ENCODE measurements at regions not wholly inside any gene's neighbourhood (a gene's known extent, or its start where the extent isn't known, plus 50 kb on each side); places are given as distances from the start of the nearest gene placed in this dataset.

GRCh38 chr2:22692746-22693145 is 692.2 kb upstream of the KLHL29 start:
- no peak for DNase-seq

- no peak for DNase-seq
These were observed 690.7 kb upstream of the KLHL29 start for GRCh38 chr2:22694300-22694699.

GRCh38 chr2:22694856-22695255 is 690.1 kb upstream of the KLHL29 start:
- no peak for DNase-seq

- DNase-seq: no peak
These were observed 687.8 kb upstream of the KLHL29 start for GRCh38 chr2:22697054-22697788.

DNA sequence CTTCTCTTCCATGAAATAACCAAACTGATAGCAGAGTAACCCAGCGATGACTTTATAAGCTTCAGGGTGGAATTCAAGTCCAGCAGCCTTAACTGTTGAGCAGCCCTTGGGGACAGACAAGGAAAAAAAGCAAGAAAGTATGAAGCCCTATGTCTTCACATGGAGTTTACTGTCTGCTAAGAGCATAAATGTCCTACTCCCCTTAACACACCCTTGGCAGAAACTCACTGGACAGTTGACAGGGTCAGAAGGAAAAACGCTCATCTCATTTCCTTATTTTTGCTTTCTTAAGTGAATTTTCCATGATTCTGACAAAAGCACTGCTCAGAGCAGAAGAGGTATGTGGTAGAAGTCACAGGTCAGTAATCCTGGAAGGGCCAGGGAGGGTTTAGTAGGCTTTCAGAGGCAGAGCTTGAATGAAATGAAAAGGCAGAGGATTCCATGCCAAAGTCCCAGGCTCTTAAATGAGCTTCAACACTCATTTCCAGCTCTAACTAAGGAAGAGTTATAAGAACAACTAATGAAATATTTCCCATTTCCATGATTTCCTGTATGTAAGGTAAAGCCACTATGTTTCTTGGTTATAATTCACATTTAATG is 683.3 kb upstream of the KLHL29 start:
- DNase-seq: no peak

DNA sequence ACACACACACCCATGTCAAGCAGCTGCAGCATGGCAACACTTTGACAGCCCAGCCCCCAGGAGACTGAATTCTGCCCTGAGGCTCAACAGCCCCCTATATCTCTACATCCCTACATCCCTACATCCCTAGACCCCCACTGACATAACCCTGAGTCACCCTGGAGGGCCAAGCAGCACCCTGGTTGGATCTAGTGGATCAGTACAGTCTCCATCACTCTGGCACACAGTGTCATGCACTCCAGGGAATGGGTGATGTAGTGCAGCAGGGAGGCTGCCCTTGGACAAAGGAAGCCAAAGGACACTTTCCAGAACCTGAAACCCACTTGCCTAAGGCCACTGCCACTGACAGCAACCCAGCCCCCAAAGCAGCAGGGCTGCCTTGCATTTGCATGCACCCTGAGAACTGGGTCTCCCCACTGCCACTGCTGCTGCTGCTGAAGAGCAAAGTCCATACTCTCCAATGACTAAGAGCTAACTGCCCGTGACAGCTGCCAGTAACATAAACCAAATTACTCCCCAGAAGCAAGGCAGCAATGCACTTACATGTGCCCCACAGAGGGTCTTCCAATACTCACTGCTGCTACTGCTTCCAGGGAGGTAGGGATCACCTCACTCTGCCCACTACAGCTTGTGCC is 681.6 kb upstream of the KLHL29 start:
- DNase-seq: no peak

- DNase-seq: no peak
These were observed 665.6 kb upstream of the KLHL29 start for GRCh38 chr2:22719396-22719795.

- DNase-seq: no peak
These were observed 655.5 kb upstream of the KLHL29 start for GRCh38 chr2:22729466-22729865.

DNA sequence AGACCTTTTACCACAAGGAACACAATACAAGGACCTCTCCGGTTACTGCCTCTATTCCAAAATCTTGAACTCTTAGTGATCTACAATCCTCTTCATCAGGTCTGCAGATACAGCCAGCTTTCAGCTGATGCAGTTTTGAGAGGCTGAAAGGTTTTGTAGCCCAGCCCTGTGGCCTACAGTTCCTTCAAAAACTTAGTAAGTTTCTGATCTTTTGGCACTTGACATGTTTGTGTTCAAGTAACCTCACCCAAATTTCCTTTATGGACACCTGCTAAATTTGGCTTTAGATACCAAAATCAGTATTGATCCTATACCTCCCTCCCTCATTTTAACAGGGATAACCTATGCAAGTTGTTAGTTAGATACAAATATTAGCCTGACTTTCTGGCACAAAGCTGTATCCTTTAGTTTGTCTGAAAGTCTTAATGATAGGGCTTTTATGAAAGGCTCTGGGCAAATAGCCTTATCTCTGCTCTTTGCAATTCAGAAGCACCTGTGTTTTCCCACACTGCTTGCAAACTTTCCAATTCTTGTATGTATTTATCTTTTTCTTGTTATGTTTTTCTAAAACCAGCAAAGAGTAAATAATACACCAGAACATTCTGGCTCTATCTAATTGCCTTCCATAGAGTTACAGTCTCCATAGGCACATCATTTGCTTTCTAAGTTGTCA is 650.5 kb upstream of the KLHL29 start:
- DNase-seq: no peak

GRCh38 chr2:22737144-22737543 is 647.8 kb upstream of the KLHL29 start:
- DNase-seq: no peak

GRCh38 chr2:22741216-22741615 is 643.8 kb upstream of the KLHL29 start:
- no peak for DNase-seq

- no peak for DNase-seq
These were observed 636.1 kb upstream of the KLHL29 start for GRCh38 chr2:22748909-22749308.

DNA sequence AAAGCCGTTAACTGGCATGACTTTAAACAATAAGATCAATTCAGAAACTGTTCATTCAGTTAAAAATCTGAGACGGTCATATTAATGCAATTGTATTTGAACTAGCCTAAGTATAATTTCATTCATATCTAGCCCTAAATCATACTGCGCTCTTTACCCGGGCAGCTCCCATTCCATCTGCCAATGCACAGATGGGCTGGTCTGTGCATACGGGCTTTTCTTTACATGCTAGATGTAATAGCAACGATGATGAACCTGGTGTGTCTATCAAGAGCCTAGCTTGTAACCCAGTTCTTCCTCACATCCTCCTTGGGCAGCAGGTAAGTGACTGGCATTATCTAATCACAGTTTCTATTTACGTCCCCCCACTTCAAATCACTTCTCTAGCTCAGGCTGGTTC is 631.5 kb upstream of the KLHL29 start:
- no peak for DNase-seq

DNA sequence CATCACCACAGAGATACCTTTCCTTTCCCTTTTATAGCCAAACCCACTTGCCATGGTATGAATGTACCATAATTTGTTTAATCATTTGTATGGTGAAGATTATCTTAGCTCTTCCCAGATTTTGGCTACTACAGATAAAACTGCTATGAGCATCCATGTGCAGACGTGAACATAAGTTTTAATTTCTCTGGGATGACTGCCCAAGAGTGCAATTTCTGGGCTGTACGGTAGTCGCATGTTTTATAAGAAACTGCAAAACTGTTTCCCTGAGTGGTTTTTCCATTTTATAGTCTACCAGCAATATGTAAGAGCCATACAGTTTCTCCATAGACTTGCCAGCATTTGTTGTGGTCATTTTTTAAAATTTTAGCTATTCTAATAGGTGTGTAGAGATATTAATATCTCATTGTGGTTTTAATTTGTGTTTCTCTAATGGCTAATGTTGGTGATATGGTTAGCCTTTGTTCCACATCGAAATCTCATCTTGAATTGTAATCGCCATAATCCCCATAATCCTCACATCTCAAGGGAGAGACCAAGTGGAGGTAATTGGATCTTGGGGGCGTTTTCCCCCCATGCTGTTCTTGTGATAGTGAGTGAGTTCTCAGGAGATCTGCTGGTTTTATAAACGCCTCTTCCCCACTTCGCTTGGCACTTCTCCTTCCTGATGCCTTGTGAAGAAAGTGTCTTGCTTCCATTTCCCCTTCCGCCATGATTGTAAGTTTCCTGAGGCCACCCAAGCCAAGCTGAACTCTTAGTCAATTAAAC is 628.5 kb upstream of the KLHL29 start:
- no peak for DNase-seq

DNA sequence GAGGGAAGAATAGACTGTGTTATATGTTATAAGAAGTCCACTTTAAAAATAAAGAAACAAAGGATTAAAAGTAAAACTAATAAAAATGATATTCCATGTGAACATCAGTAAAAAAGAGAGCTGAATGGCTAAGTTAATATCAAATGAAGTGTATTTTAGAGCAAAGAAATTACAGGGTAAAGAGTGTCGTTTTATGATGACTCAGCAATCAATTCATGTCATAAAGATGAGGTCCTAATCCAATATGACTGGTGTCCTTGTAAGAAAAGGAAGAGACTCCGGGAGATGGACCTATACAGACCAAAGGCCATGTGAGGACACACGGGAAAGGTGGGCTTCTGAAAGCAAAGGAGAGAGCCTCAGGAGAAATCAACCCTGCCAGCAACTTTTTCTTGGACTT is 615.5 kb upstream of the KLHL29 start:
- no peak for DNase-seq

- no peak for DNase-seq
These were observed 600.4 kb upstream of the KLHL29 start for GRCh38 chr2:22784566-22784965.

DNA sequence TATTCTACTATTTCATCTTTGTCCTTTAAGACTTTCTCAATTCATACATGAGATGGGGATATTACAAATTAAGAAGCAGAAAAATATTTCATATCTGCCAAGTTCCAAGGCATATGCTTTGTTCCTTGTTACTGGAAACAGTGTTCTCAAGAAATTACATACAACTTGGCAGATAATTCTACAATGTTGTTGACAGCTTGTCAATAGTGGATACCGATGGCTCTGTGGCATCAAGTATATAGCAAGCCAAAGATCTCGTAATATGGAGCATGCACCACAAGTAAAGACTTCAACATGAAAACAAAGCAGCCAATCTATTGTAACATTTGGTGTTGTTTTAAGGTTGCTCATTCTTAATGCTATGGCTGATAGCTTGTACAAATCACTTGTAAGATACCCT is 598.2 kb upstream of the KLHL29 start:
- DNase-seq: no peak

- no peak for DNase-seq
These were observed 597.2 kb upstream of the KLHL29 start for GRCh38 chr2:22787745-22788144.

DNA sequence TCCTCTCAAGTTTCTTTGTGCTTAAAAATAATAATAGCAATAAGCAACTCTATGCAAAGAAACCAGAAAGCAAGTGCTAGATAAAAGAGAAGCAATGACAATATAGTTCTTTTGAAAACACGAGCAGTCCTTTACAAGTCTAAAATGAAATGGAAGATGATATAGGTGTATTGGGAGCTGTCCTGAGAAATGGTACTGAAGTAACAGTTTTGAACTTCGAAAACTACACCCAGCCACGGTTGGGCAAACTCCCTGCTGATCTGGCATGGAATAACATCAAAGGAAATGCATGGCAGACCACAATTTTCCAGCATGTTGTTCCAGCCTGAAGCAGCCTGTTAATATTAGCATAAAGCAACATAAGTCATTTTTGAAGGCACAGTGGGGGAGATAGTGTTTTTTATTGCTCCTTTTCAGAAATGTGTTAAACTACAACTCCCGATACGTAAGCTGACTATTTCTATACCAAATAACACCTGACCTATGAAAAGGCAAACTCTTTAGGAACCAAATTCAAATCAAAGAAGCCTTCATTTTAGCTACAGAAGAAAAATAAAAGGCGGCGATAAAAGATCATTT is 596.1 kb upstream of the KLHL29 start:
- no peak for DNase-seq

DNA sequence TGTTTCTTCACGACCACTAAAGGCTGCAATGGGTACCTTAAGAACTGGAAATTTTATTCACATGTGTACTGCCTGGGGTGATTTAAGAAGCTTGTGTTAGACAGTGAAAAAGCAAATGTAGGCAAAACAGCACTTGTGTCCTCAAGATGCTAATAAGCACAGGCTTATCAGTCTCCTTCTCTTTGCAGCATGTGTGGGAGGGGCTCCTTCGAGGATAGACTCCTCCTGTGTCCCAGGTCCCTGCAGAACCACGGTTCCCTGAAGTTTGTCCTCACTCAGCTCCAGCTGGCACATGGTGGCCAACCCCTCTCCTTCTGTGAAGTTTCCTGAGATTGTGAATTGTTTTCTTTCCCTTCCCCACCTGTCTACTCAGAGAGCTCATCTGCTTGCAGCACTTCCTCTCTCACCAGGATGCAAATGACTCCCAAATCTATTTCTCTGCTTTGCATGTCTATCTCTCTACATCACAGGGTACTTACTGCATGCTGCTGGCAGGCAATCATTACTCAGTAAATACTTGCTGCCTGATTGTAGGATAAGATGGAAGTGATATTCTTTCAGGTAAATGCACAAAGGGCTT is 589.6 kb upstream of the KLHL29 start:
- DNase-seq: no peak

DNA sequence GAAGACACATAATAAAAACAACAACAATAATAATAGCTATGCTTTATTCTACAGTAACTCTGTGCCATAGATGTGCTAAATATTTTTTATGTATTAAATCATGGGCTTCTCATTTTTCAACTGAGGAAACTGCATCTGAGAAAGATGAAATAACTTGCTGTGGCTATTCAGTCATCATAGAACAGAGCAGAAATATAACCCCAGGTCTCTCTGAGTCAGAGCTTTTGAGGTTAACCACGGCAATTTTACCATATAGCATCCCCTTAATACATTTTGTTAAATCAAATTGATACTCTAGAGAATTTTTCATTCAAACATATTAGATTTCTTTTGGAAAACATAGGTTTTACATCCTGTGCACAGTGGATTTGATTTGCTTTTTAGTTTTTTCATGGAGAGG is 586.6 kb upstream of the KLHL29 start:
- DNase-seq: no peak

DNA sequence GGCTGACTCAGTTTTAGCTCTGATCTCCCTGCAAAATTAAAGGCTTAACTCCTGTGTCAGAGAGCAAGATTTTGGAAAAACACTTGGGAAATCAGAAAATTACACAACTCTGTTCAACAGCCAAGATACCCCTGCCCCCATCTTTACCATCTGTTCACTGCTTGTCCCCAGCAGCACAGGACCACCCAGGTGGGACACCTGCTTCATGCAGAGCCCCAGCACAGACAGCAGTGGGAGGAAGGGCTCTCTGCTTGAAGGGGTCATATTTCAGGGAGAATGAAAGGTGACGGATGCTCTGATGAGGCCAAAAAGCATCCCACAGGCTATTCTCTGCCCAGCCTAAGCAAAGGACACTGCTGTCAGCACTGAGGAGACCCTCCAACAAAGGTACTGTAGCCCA is 584.6 kb upstream of the KLHL29 start:
- DNase-seq: no peak
